ENCODE measurements at regions not wholly inside any gene's neighbourhood (a gene's known extent, or its start where the extent isn't known, plus 50 kb on each side); places are given as distances from the start of the nearest gene placed in this dataset.

- intact Hi-C loops (cut with DNase I, micrococcal nuclease), result no loop called here
Observed at GRCh38 chr3:16741890-16742289, 136.7 kb upstream of the DAZL start.

GRCh38 chr3:16743276-16743675 is 138.1 kb upstream of the DAZL start:
- POLR2A ChIA-PET, result no interaction called here
- peaks cover 7% of the 10 kb centered on the region for H3K9me3 Mint-ChIP-seq
- Histone ChIP-seq H3K36me3 (ENCODE audit: insufficient read depth, low read length) (no peaks in the 10 kb centered on the region), H3K9me3 (ENCODE audit: control insufficient read depth in 1 of 2, insufficient read depth in 1 of 2, low read length in 2 of 2) (no peaks in the 10 kb centered on the region), H3K27me3 (ENCODE audit: control insufficient read depth in 1 of 2, insufficient read depth in 2 of 2, low read length in 2 of 2) (no peaks in the 10 kb centered on the region), H3K4me1 (ENCODE audit: insufficient read depth, low read length) (no peaks in the 10 kb centered on the region), H3K27ac (ENCODE audit: low read depth in 1 of 2, low read length in 2 of 2) (no peak overlapping the region), H3K4me3 (ENCODE audit: low read length) (no peak overlapping the region)
- ATAC-seq (ENCODE audit: poor library complexity) (no peak), DNase-seq (no peak)
- H3K4me3 Mint-ChIP-seq, result no peak overlapping the region
- TF ChIP-seq CTCF (IDR thresholded peaks at IDR 0.05), result no peak
- CTCF ChIA-PET, result no interaction called here
- intact Hi-C loops (cut with DNase I, micrococcal nuclease), result no loop called here
- no peaks in the 10 kb centered on the region for H3K27me3 Mint-ChIP-seq
- no peaks in the 10 kb centered on the region for H3K4me1 Mint-ChIP-seq (ENCODE audit: low read depth)
- H3K36me3 Mint-ChIP-seq (ENCODE audit: low read depth), result no peaks in the 10 kb centered on the region
- no peak overlapping the region for H3K27ac Mint-ChIP-seq

More at GRCh38 chr3:16741890-16742289, 136.7 kb upstream of the DAZL start:
- H3K4me1 ChIP-seq (ENCODE audit: insufficient read depth, low read length), result no peaks in the 10 kb centered on the region
- peaks cover 7% of the 10 kb centered on the region for H3K9me3 Mint-ChIP-seq
- H3K27ac ChIP-seq (ENCODE audit: low read depth in 1 of 2, low read length in 2 of 2), result no peak overlapping the region
- H3K4me3 ChIP-seq (ENCODE audit: low read length), result no peak overlapping the region
- H3K27me3 Mint-ChIP-seq, result no peaks in the 10 kb centered on the region
- DNase-seq (no peak), ATAC-seq (ENCODE audit: poor library complexity) (no peak)
- H3K27me3 ChIP-seq (ENCODE audit: control insufficient read depth in 1 of 2, insufficient read depth in 2 of 2, low read length in 2 of 2), result no peaks in the 10 kb centered on the region
- no peak for TF ChIP-seq CTCF (IDR thresholded peaks at IDR 0.05)
- H3K36me3 ChIP-seq (ENCODE audit: insufficient read depth, low read length), result no peaks in the 10 kb centered on the region
- H3K36me3 Mint-ChIP-seq (ENCODE audit: low read depth), result no peaks in the 10 kb centered on the region
- no peak overlapping the region for H3K27ac Mint-ChIP-seq
- POLR2A ChIA-PET, result no interaction called here
- no peak overlapping the region for H3K4me3 Mint-ChIP-seq
- CTCF ChIA-PET, result no interaction called here
- H3K4me1 Mint-ChIP-seq (ENCODE audit: low read depth), result no peaks in the 10 kb centered on the region
- no peaks in the 10 kb centered on the region for H3K9me3 ChIP-seq (ENCODE audit: control insufficient read depth in 1 of 2, insufficient read depth in 1 of 2, low read length in 2 of 2)

GRCh38 chr3:16759227-16759903 is 125.4 kb upstream of the PLCL2 start:
- Histone ChIP-seq H3K9me3 (ENCODE audit: control insufficient read depth in 1 of 2, insufficient read depth in 1 of 2, low read length in 2 of 2) (no peaks in the 10 kb centered on the region), H3K27ac (ENCODE audit: low read depth in 1 of 2, low read length in 2 of 2) (no peak overlapping the region), H3K27me3 (ENCODE audit: control insufficient read depth in 1 of 2, insufficient read depth in 2 of 2, low read length in 2 of 2) (no peaks in the 10 kb centered on the region), H3K4me1 (ENCODE audit: insufficient read depth, low read length) (no peaks in the 10 kb centered on the region), H3K36me3 (ENCODE audit: insufficient read depth, low read length) (no peaks in the 10 kb centered on the region), H3K4me3 (ENCODE audit: low read length) (no peak overlapping the region)
- CTCF ChIA-PET, result no interaction called here
- Mint-ChIP-seq H3K36me3 (ENCODE audit: low read depth) (no peaks in the 10 kb centered on the region), H3K4me1 (ENCODE audit: low read depth) (no peaks in the 10 kb centered on the region), H3K4me3 (no peak overlapping the region), H3K27me3 (no peaks in the 10 kb centered on the region), H3K9me3 (no peaks in the 10 kb centered on the region), H3K27ac (no peak overlapping the region)
- POLR2A ChIA-PET, result no interaction called here
- intact Hi-C loops (cut with DNase I, micrococcal nuclease), result no loop called here
- DNase-seq (no peak), ATAC-seq (ENCODE audit: poor library complexity) (no peak)
- no peak for TF ChIP-seq CTCF (IDR thresholded peaks at IDR 0.05)
